ENCODE measurements at regions not wholly inside any gene's neighbourhood (a gene's known extent, or its start where the extent isn't known, plus 50 kb on each side); places are given as distances from the start of the nearest gene placed in this dataset.

DNA sequence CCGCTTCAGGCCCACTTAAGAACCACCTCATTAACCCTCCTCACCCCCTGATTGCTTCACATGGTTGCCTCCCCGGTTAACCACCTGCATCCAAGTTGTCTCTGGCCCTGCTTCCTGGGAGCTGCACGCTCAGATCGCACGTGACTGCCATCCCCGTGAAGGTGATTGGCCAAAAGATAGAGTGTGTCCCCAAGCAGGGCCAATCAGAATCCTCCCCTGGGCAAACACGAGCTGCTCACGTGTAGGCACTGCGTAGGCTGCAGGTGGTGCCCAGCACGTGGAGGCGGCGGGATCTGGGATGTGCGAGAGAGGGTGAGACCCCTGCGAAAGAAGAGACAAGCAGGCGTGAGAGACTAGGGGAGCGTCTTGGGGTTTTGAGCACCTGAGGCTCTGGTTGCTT lies 111.8 kb upstream of the CRHR1 start:
- H3K4me1 ChIP-seq (ENCODE audit: control insufficient read depth, extremely low read depth, insufficient read depth, low read length), result no peaks in the 10 kb centered on the region
- TF ChIP-seq JUN (IDR thresholded peaks at IDR 0.05; ENCODE audit: borderline replicate concordance, insufficient read depth, insufficient read length, low read depth), result no peak
- TF ChIP-seq, protein P1, sequence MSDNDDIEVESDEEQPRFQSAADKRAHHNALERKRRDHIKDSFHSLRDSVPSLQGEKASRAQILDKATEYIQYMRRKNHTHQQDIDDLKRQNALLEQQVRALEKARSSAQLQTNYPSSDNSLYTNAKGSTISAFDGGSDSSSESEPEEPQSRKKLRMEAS (IDR thresholded peaks at IDR 0.05; ENCODE audit: insufficient read depth, insufficient read length), result no peak
- no peak for TF ChIP-seq POLR2A (IDR thresholded peaks at IDR 0.05; ENCODE audit: low read depth, low read length)
- no peak for TF ChIP-seq GATA2 (IDR thresholded peaks at IDR 0.05; ENCODE audit: insufficient read depth, insufficient read length, low read depth, low read length)
- TF ChIP-seq, protein P2, sequence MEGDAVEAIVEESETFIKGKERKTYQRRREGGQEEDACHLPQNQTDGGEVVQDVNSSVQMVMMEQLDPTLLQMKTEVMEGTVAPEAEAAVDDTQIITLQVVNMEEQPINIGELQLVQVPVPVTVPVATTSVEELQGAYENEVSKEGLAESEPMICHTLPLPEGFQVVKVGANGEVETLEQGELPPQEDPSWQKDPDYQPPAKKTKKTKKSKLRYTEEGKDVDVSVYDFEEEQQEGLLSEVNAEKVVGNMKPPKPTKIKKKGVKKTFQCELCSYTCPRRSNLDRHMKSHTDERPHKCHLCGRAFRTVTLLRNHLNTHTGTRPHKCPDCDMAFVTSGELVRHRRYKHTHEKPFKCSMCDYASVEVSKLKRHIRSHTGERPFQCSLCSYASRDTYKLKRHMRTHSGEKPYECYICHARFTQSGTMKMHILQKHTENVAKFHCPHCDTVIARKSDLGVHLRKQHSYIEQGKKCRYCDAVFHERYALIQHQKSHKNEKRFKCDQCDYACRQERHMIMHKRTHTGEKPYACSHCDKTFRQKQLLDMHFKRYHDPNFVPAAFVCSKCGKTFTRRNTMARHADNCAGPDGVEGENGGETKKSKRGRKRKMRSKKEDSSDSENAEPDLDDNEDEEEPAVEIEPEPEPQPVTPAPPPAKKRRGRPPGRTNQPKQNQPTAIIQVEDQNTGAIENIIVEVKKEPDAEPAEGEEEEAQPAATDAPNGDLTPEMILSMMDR (IDR thresholded peaks at IDR 0.05; ENCODE audit: extremely low read depth in 1 of 2, insufficient read depth in 1 of 2, low read depth in 1 of 2, low read length in 2 of 2), result no peak
- TF ChIP-seq FOS (IDR thresholded peaks at IDR 0.05; ENCODE audit: borderline replicate concordance, insufficient read depth, low read length), result no peak
- no peaks in the 10 kb centered on the region for H3K9me3 ChIP-seq (replicated peaks; ENCODE audit: control insufficient read depth, insufficient read depth, low read length)
- H3K27me3 ChIP-seq (ENCODE audit: control insufficient read depth in 2 of 2, insufficient read depth in 2 of 2, low read length in 2 of 2), result no peaks in the 10 kb centered on the region
- no peaks in the 10 kb centered on the region for H3K36me3 ChIP-seq (ENCODE audit: control insufficient read depth in 2 of 2, extremely low read depth in 1 of 2, insufficient read depth in 2 of 2, low read length in 2 of 2)
- dilution Hi-C loops (cut with MboI; ENCODE audit: extremely low pct_ligation_motif_present, low sequenced_read_pairs) (no loop called here), intact Hi-C loops (cut with micrococcal nuclease) (no loop called here)
- FAIRE-seq (no peak), DNase-seq (ENCODE audit: low read depth, low spot score) (no peak)
- H2AFZ ChIP-seq (ENCODE audit: low read depth, low read length), result no peak overlapping the region
- no peaks in the 10 kb centered on the region for H3K79me2 ChIP-seq (ENCODE audit: control insufficient read depth, insufficient read depth, low read length)
- H3K9ac ChIP-seq (replicated peaks; ENCODE audit: extremely low read depth, insufficient read depth, low read length), result no peak overlapping the region
- no peak overlapping the region for H3K4me3 ChIP-seq (replicated peaks in 1 of 3; ENCODE audit: insufficient read depth in 1 of 3, low read depth in 1 of 3, low read length in 3 of 3)
- no peaks in the 10 kb centered on the region for H4K20me1 ChIP-seq (replicated peaks; ENCODE audit: control insufficient read depth, extremely low read depth, insufficient read depth, low read length)
- no peaks in the 10 kb centered on the region for H3K9me1 ChIP-seq (replicated peaks; ENCODE audit: control insufficient read depth, extremely low read depth, insufficient read depth, low read length)
- no peak overlapping the region for H3K4me2 ChIP-seq (ENCODE audit: insufficient read depth, low read length)
- BruUV-seq (replicated peaks), result no TSS peak
- H3K27ac ChIP-seq (ENCODE audit: insufficient read depth, low read depth, low read length), result no peak overlapping the region
- CTCF ChIA-PET, result no interaction called here
- POLR2A ChIA-PET, result no interaction called here

DNA sequence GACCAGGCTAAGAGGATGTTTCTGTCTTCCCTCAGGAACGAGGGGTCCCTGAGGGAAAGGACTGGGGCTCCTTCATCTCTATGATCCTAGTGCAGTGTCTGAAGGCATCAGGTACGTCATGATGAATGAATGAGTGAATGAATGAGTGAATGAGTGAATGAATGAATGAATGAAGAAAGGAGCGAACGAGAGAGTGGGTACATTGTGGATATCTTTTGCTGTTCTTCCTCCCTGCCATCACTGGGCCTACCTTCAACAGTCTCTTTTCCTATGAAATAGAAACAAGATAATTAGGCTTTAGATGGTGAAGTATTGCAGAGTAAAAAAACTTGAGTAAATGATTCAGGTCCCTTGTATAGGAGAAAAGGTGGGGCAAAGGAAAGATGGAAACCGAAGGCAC lies 111.3 kb upstream of the CRHR1 start:
- ChIA-PET POLR2A (no interaction called here), CTCF (no interaction called here)
- no peaks in the 10 kb centered on the region for H3K36me3 ChIP-seq (ENCODE audit: control insufficient read depth in 2 of 2, extremely low read depth in 1 of 2, insufficient read depth in 2 of 2, low read length in 2 of 2)

More for the DNA sequence above, 111.3 kb upstream of the CRHR1 start:
- BruUV-seq (replicated peaks), result no TSS peak
- Histone ChIP-seq H3K4me3 (replicated peaks in 1 of 3; ENCODE audit: insufficient read depth in 1 of 3, low read depth in 1 of 3, low read length in 3 of 3) (no peak overlapping the region), H3K9ac (replicated peaks; ENCODE audit: extremely low read depth, insufficient read depth, low read length) (no peak overlapping the region), H3K27me3 (ENCODE audit: control insufficient read depth in 2 of 2, insufficient read depth in 2 of 2, low read length in 2 of 2) (no peaks in the 10 kb centered on the region), H3K4me2 (ENCODE audit: insufficient read depth, low read length) (no peak overlapping the region), H4K20me1 (replicated peaks; ENCODE audit: control insufficient read depth, extremely low read depth, insufficient read depth, low read length) (no peaks in the 10 kb centered on the region), H3K27ac (ENCODE audit: insufficient read depth, low read depth, low read length) (no peak overlapping the region), H3K4me1 (ENCODE audit: control insufficient read depth, extremely low read depth, insufficient read depth, low read length) (no peaks in the 10 kb centered on the region), H3K9me3 (replicated peaks; ENCODE audit: control insufficient read depth, insufficient read depth, low read length) (no peaks in the 10 kb centered on the region), H2AFZ (ENCODE audit: low read depth, low read length) (no peak overlapping the region), H3K9me1 (replicated peaks; ENCODE audit: control insufficient read depth, extremely low read depth, insufficient read depth, low read length) (no peaks in the 10 kb centered on the region), H3K79me2 (ENCODE audit: control insufficient read depth, insufficient read depth, low read length) (no peaks in the 10 kb centered on the region)
- intact Hi-C loops (cut with micrococcal nuclease), result no loop called here
- no peak for DNase-seq (ENCODE audit: low read depth, low spot score)
- FAIRE-seq, result no peak
- dilution Hi-C loops (cut with MboI; ENCODE audit: extremely low pct_ligation_motif_present, low sequenced_read_pairs), result no loop called here
- TF ChIP-seq JUN (IDR thresholded peaks at IDR 0.05; ENCODE audit: borderline replicate concordance, insufficient read depth, insufficient read length, low read depth) (no peak), FOS (IDR thresholded peaks at IDR 0.05; ENCODE audit: borderline replicate concordance, insufficient read depth, low read length) (no peak), GATA2 (IDR thresholded peaks at IDR 0.05; ENCODE audit: insufficient read depth, insufficient read length, low read depth, low read length) (no peak), POLR2A (IDR thresholded peaks at IDR 0.05; ENCODE audit: low read depth, low read length) (no peak)
- TF ChIP-seq, protein P1 (IDR thresholded peaks at IDR 0.05; ENCODE audit: insufficient read depth, insufficient read length), result no peak
- TF ChIP-seq, protein P2 (IDR thresholded peaks at IDR 0.05; ENCODE audit: extremely low read depth in 1 of 2, insufficient read depth in 1 of 2, low read depth in 1 of 2, low read length in 2 of 2), result no peak
